ENCODE measurements at regions not wholly inside any gene's neighbourhood (a gene's known extent, or its start where the extent isn't known, plus 50 kb on each side); places are given as distances from the start of the nearest gene placed in this dataset.
A peak's percentile ranks its signal among the peaks of the same experiment; 100 is the strongest.

- peak; percentile 19 to 39 for DNase-seq
Measured at GRCh38 chr5:67544942-67545341, 348.3 kb upstream of the CD180 start.

GRCh38 chr5:67543720-67544270, 347.2 kb upstream of the CD180 start:
- DNase-seq: no peak

GRCh38 chr5:67542479-67542878, 345.9 kb upstream of the CD180 start:
- peak; percentile 26 to 50 for DNase-seq

GRCh38 chr5:67541875-67542274, 345.3 kb upstream of the CD180 start:
- DNase-seq: no peak

- no peak for DNase-seq
Measured at GRCh38 chr5:67538855-67539506, 342.4 kb upstream of the CD180 start.

- DNase-seq: no peak
Measured at GRCh38 chr5:67537439-67538148, 341.0 kb upstream of the CD180 start.

GRCh38 chr5:67536866-67537265, 340.3 kb upstream of the CD180 start:
- DNase-seq: no peak

- DNase-seq: no peak
Measured at GRCh38 chr5:67530609-67531255, 334.1 kb upstream of the CD180 start.

GRCh38 chr5:67528953-67529352, 332.4 kb upstream of the CD180 start:
- no peak for DNase-seq

- DNase-seq: no peak
Measured at GRCh38 chr5:67526793-67527192, 330.2 kb upstream of the CD180 start.

- DNase-seq: no peak
Measured at GRCh38 chr5:67520161-67520908, 323.7 kb upstream of the CD180 start.

- DNase-seq: no peak
Measured at GRCh38 chr5:67518227-67518626, 321.6 kb upstream of the CD180 start.

- no peak for DNase-seq
Measured at GRCh38 chr5:67516948-67517565, 320.5 kb upstream of the CD180 start.

- DNase-seq: no peak
Measured at GRCh38 chr5:67515762-67516161, 319.2 kb upstream of the CD180 start.

- DNase-seq: no peak
Measured at GRCh38 chr5:67515020-67515689, 318.6 kb upstream of the CD180 start.

- DNase-seq: no peak
Measured at GRCh38 chr5:67512758-67513157, 316.2 kb upstream of the CD180 start.

GRCh38 chr5:67511911-67512310, 315.3 kb upstream of the CD180 start:
- no peak for DNase-seq

- no peak for DNase-seq
Measured at GRCh38 chr5:67510204-67510603, 313.6 kb upstream of the CD180 start.

- no peak for DNase-seq
Measured at GRCh38 chr5:67509402-67510186, 313.0 kb upstream of the CD180 start.

GRCh38 chr5:67506241-67506640, 309.6 kb upstream of the CD180 start:
- no peak for DNase-seq

- DNase-seq: no peak
Measured at GRCh38 chr5:67502951-67503350, 306.4 kb upstream of the CD180 start.

Measured in inflammatory macrophage (primary cell).